ENCODE measurements at regions not wholly inside any gene's neighbourhood (a gene's known extent, or its start where the extent isn't known, plus 50 kb on each side); places are given as distances from the start of the nearest gene placed in this dataset.

DNA sequence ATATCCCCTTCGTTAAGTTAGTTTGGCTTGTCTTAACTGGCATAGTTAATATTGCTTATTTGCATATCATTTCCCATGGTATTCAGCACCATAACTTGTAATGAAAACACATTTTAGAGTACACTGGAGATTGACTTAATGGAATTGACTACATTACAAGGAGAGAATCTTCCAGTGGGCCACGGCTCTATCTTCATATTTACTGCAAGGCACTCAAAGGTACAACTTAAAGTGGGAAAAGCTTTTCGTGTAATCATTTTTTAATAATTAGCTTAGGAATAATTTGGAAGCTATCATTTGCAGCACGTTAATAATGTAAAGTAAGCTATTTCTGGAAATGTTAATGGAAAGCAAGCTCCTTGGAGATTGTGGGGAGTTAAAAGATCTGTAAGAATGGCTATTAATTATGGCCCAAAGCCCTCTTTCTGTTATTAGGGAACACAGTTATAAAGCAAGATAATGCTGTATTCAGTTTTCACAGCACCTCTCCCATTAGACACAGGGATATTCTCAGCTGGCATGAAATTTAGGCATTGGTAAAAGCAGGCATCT lies 551.5 kb upstream of the RGMA start:
- no peak for TF ChIP-seq CTCF (conservative IDR thresholded peaks at IDR 0.05; ENCODE audit: low read length)
- TF ChIP-seq EZH2phosphoT487 (IDR thresholded peaks at IDR 0.05; ENCODE audit: borderline replicate concordance) = no peak

Measured in Loucy (cell line).